HEK293 (cell line): ENCODE measurements at regions not wholly inside any gene's neighbourhood (a gene's known extent, or its start where the extent isn't known, plus 50 kb on each side); places are given as distances from the start of the nearest gene placed in this dataset.

Experiments
- CTCF ChIP-seq: fragments of 450-650 bp; formaldehyde crosslinking; IDR thresholded peaks from 2 replicates; pipeline ENCODE4 v1.5.1; 2016; ENCODE audit warnings: missing biosample characterization, missing genetic modification characterization
- YY1 ChIP-seq: fragments of 450-650 bp; formaldehyde crosslinking; IDR thresholded peaks from 2 replicates; pipeline ENCODE4 v1.5.1; 2018; ENCODE audit warnings: missing biosample characterization, missing genetic modification characterization
- ZBTB17 ChIP-seq: fragments of 450-650 bp; formaldehyde crosslinking; IDR thresholded peaks from 2 replicates; pipeline ENCODE4 v1.5.1; 2016; ENCODE audit warnings: missing biosample characterization, missing genetic modification characterization
- ZBTB26 ChIP-seq: fragments of 450-650 bp; formaldehyde crosslinking; optimal IDR thresholded peaks from 2 replicates; pipeline ENCODE3; 2016; ENCODE audit warnings: missing biosample characterization, mild to moderate bottlenecking, missing genetic modification characterization
- ZFP37 ChIP-seq: fragments of 450-650 bp; formaldehyde crosslinking; IDR thresholded peaks from 2 replicates; pipeline ENCODE4 v1.5.1; 2016; ENCODE audit warnings: missing biosample characterization, missing genetic modification characterization
- ZNF354C ChIP-seq: fragments of 450-650 bp; formaldehyde crosslinking; IDR thresholded peaks from 2 replicates; pipeline ENCODE4 v1.5.1; 2016; ENCODE audit warnings: missing biosample characterization, missing genetic modification characterization, low read depth, borderline replicate concordance
- ZNF549 ChIP-seq: fragments of 450-650 bp; IDR thresholded peaks from 2 replicates; pipeline ENCODE4 v1.5.1; 2018; ENCODE audit warnings: missing biosample characterization, missing genetic modification characterization, mild to moderate bottlenecking, inconsistent platforms, moderate library complexity
- ZNF610 ChIP-seq: fragments of 450-650 bp; formaldehyde crosslinking; IDR thresholded peaks from 2 replicates; pipeline ENCODE4 v1.5.1; 2016; ENCODE audit warnings: missing biosample characterization, missing genetic modification characterization, borderline replicate concordance

GRCh38 chr2:71992036-71992435, 155.6 kb downstream of the CYP26B1 start:
- TF ChIP-seq CTCF (tag by site-specific recombination) (no peak), ZNF549 (tag by site-specific recombination) (no peak), ZNF610 (no peak), YY1 (no peak), ZNF354C (no peak), ZFP37 (tag by site-specific recombination) (no peak), ZBTB17 (tag by site-specific recombination) (no peak), ZBTB26 (tag by site-specific recombination) (no peak)
